Endothelial cell of umbilical vein (primary cell): ENCODE measurements at regions not wholly inside any gene's neighbourhood (a gene's known extent, or its start where the extent isn't known, plus 50 kb on each side); places are given as distances from the start of the nearest gene placed in this dataset.
A peak's percentile ranks its signal among the peaks of the same experiment; 100 is the strongest.

Experiments used
- BruUV-seq: library from RNA; stranded (reverse); fragments of 400-500 nt; replicated peaks from 2 replicates; lab custom pipeline; 2021; lab: Mats Ljungman, UMichigan
- CTCF ChIA-PET: fragments of 300-600, 350-600 bp; sonication (Branson Sonifier 250); formaldehyde crosslinking; loops from one replicate; lab custom pipeline; 2021; ENCODE audit warnings: antibody characterized with exemption, inconsistent platforms; lab: Charles Lee
- POLR2A ChIA-PET: fragments of 300-600, 350-600 bp; sonication (Branson Sonifier 250); formaldehyde crosslinking; loops from one replicate; lab custom pipeline; 2021; ENCODE audit warnings: antibody characterized with exemption, inconsistent platforms; lab: Charles Lee
- DNase-seq: peaks from one replicate; pipeline ENCODE4 v3.0.0-alpha.2; 2011; ENCODE audit warnings: low read depth, low spot score
- FAIRE-seq: peaks from 2 replicates; lab custom pipeline; 2011; peaks lifted over from hg19 to GRCh38; lab: Jason Lieb, UNC
- H2AFZ ChIP-seq: 2 replicates; pipeline ENCODE4 v1.6.0; 2012; ENCODE audit warnings: low read depth, low read length, control low read depth, inconsistent platforms
- H3K27ac ChIP-seq: 2 replicates; pipeline ENCODE4 v1.5.1; 2011; ENCODE audit warnings: low read depth, mild to moderate bottlenecking, control low read depth, low read length, moderate library complexity; ENCODE audit not compliant: insufficient read depth
- H3K27me3 ChIP-seq, 2 experiments: 2 replicates each; pipeline versions ENCODE4 v1.6.0 to v1.6.1; 2011; ENCODE audit warnings: low read length in 2 of 2, mixed read lengths in 1 of 2; ENCODE audit not compliant: control insufficient read depth in 2 of 2, insufficient read depth in 2 of 2
- H3K36me3 ChIP-seq, 2 experiments: 2 replicates in 1 of 2; 3 replicates in 1 of 2; pipeline ENCODE4 v1.5.1; 2011; ENCODE audit warnings: low read length in 2 of 2, mild to moderate bottlenecking in 1 of 2, moderate library complexity in 1 of 2; ENCODE audit not compliant: control insufficient read depth in 2 of 2, insufficient read depth in 2 of 2; ENCODE audit errors: extremely low read depth in 1 of 2
- H3K4me1 ChIP-seq: 3 replicates; pipeline ENCODE4 v1.5.1; 2011; ENCODE audit warnings: mild to moderate bottlenecking, low read length; ENCODE audit not compliant: control insufficient read depth, insufficient read depth; ENCODE audit errors: extremely low read depth
- H3K4me2 ChIP-seq: 2 replicates; pipeline ENCODE4 v1.6.1; 2011; ENCODE audit warnings: low read length, control low read depth, mixed read lengths; ENCODE audit not compliant: insufficient read depth
- H3K4me3 ChIP-seq, 3 experiments: fragments of 200-600 bp in 1 of 3; sonication (generic), shearing (Covaris generic) in 1 of 3; replicated peaks in 1 of 3; 2 replicates each; pipeline ENCODE4 v1.5.1; 2011 to 2016; ENCODE audit warnings: control low read depth in 3 of 3, low read length in 3 of 3, mild to moderate bottlenecking in 2 of 3, inconsistent platforms in 1 of 3, low read depth in 1 of 3, moderate library complexity in 1 of 3; ENCODE audit not compliant: insufficient read depth in 1 of 3
- H3K79me2 ChIP-seq: 2 replicates; pipeline ENCODE4 v1.6.0; 2012; ENCODE audit warnings: low read length, inconsistent platforms; ENCODE audit not compliant: control insufficient read depth, insufficient read depth
- H3K9ac ChIP-seq: replicated peaks from 2 replicates; pipeline ENCODE3; 2011; ENCODE audit warnings: low read length, control low read depth; ENCODE audit not compliant: insufficient read depth; ENCODE audit errors: extremely low read depth
- H3K9me1 ChIP-seq: replicated peaks from 3 replicates; pipeline ENCODE4 v1.6.0; 2011; ENCODE audit warnings: mild to moderate bottlenecking, low read length; ENCODE audit not compliant: control insufficient read depth, insufficient read depth; ENCODE audit errors: extremely low read depth
- H3K9me3 ChIP-seq: replicated peaks from 2 replicates; pipeline ENCODE4 v1.5.1; 2012; ENCODE audit warnings: low read length, inconsistent platforms; ENCODE audit not compliant: control insufficient read depth, insufficient read depth
- H4K20me1 ChIP-seq: replicated peaks from 2 replicates; pipeline ENCODE3; 2011; ENCODE audit warnings: mild to moderate bottlenecking, low read length; ENCODE audit not compliant: control insufficient read depth, insufficient read depth; ENCODE audit errors: extremely low read depth
- CTCF ChIP-seq, 2 donors: IDR thresholded peaks; 1 replicate in 1 of 2; 2 replicates in 1 of 2; pipeline ENCODE4 v1.5.1; 2011; ENCODE audit warnings: low read length in 2 of 2, mild to moderate bottlenecking in 2 of 2, moderate library complexity in 2 of 2, control low read depth in 1 of 2, inconsistent platforms in 1 of 2, low read depth in 1 of 2; ENCODE audit not compliant: insufficient read depth in 1 of 2; ENCODE audit errors: extremely low read depth in 1 of 2
- EZH2 ChIP-seq: IDR thresholded peaks from 2 replicates; pipeline ENCODE4 v1.6.1; 2012; ENCODE audit warnings: borderline replicate concordance, low read depth, mild to moderate bottlenecking, moderate library complexity, low read length, inconsistent platforms; ENCODE audit not compliant: severe bottlenecking
- FOS ChIP-seq: IDR thresholded peaks from 2 replicates; pipeline ENCODE4 v1.6.1; 2011; ENCODE audit warnings: mild to moderate bottlenecking, low read length, moderate library complexity, borderline replicate concordance; ENCODE audit not compliant: insufficient read depth
- GATA2 ChIP-seq: IDR thresholded peaks from 2 replicates; pipeline ENCODE4 v1.7.0; 2011; ENCODE audit warnings: low read depth, mild to moderate bottlenecking, moderate library complexity, mixed read lengths, low read length; ENCODE audit not compliant: insufficient read length, insufficient read depth
- JUN ChIP-seq: IDR thresholded peaks from 2 replicates; pipeline ENCODE4 v1.6.1; 2011; ENCODE audit warnings: borderline replicate concordance, low read depth; ENCODE audit not compliant: insufficient read length, insufficient read depth
- MYC ChIP-seq: IDR thresholded peaks from one replicate; pipeline ENCODE4 v1.6.1; 2011; ENCODE audit warnings: mild to moderate bottlenecking, low read depth, low read length
- POLR2A ChIP-seq: IDR thresholded peaks from 2 replicates; pipeline ENCODE4 v1.6.1; 2012; ENCODE audit warnings: low read depth, mild to moderate bottlenecking, control low read depth, low read length
- dilution Hi-C: fragments of 300-500 bp; cut with MboI; formaldehyde crosslinking; loops from one replicate; pipeline ENCODE4 v1.15.0; 2019; ENCODE audit warnings: low sequenced_read_pairs; ENCODE audit not compliant: extremely low pct_ligation_motif_present
- intact Hi-C: fragments of 100-400 bp; cut with micrococcal nuclease; formaldehyde crosslinking; loops from one replicate; pipeline ENCODE4 v1.10.0; 2022
- TF ChIP-seq, protein P1 (sequence below): IDR thresholded peaks from 2 replicates; pipeline ENCODE4 v1.6.1; 2011; ENCODE audit not compliant: insufficient read depth, insufficient read length

GRCh38 chr2:3126911-3127621 lies 250.6 kb downstream of the EIPR1 start:
- H3K4me3 ChIP-seq, result no peak overlapping the region
- no peaks in the 10 kb centered on the region for H3K27me3 ChIP-seq
- POLR2A ChIA-PET, result no interaction called here
- FAIRE-seq (no peak), DNase-seq (peak; percentile 65)
- no peaks in the 10 kb centered on the region for H3K9me3 ChIP-seq
- no TSS peak for BruUV-seq
- no peaks in the 10 kb centered on the region for H3K9me1 ChIP-seq
- intact Hi-C loops, result loop anchor here (5.0 kb wide), 1 partner anchor 175 kb away; no protein-coding TSS in a partner anchor
- no peak overlapping the region for H3K27ac ChIP-seq
- H2AFZ ChIP-seq, result peak overlapping the region; percentile 26
- no peak overlapping the region for H3K4me2 ChIP-seq
- H3K36me3 ChIP-seq, result no peaks in the 10 kb centered on the region
- H3K79me2 ChIP-seq, result no peaks in the 10 kb centered on the region
- H3K9ac ChIP-seq, result no peak overlapping the region
- H4K20me1 ChIP-seq, result no peaks in the 10 kb centered on the region
- CTCF ChIA-PET, result no interaction called here
- peaks cover 2% of the 10 kb centered on the region for H3K4me1 ChIP-seq
- TF ChIP-seq GATA2, result peak; percentile 51
- no peak for TF ChIP-seq MYC
- TF ChIP-seq EZH2, result no peak
- TF ChIP-seq, protein P1, sequence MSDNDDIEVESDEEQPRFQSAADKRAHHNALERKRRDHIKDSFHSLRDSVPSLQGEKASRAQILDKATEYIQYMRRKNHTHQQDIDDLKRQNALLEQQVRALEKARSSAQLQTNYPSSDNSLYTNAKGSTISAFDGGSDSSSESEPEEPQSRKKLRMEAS, result no peak
- TF ChIP-seq JUN, result no peak
- TF ChIP-seq POLR2A, result no peak
- no peak for TF ChIP-seq FOS
- TF ChIP-seq CTCF (IDR thresholded peaks at IDR 0.05; ENCODE audit: extremely low read depth in 1 of 2, insufficient read depth in 1 of 2, low read depth in 1 of 2, low read length in 2 of 2), result no peak
- dilution Hi-C loops, result no loop called here
